ENCODE measurements at regions not wholly inside any gene's neighbourhood (a gene's known extent, or its start where the extent isn't known, plus 50 kb on each side); places are given as distances from the start of the nearest gene placed in this dataset.
A peak's percentile ranks its signal among the peaks of the same experiment; 100 is the strongest.
"Not testable (repeated sequence)": the region's sequence is repeated elsewhere in the genome, so short reads cannot be mapped to it uniquely, and the experiment has no call there.

GRCh38 chr20:26009402-26010223, 313.0 kb upstream of the ZNF337 start:
- intact Hi-C loops (cut with micrococcal nuclease); H3K9me3 Mint-ChIP-seq: not testable (repeated sequence)

GRCh38 chr20:26008026-26008425, 311.4 kb upstream of the ZNF337 start:
- H3K4me1 Mint-ChIP-seq; H3K36me3 Mint-ChIP-seq (ENCODE audit: low read depth); DNase-seq; H3K4me3 Mint-ChIP-seq; H3K27me3 Mint-ChIP-seq; H3K27ac Mint-ChIP-seq; intact Hi-C loops (cut with micrococcal nuclease); H3K9me3 Mint-ChIP-seq: not testable (repeated sequence)

More at GRCh38 chr20:26009402-26010223, 313.0 kb upstream of the ZNF337 start:
- H3K27me3 Mint-ChIP-seq; H3K4me1 Mint-ChIP-seq; H3K36me3 Mint-ChIP-seq (ENCODE audit: low read depth): not testable (repeated sequence)
- Mint-ChIP-seq H3K4me3 (peak overlapping the region; percentile 90), H3K27ac (peak overlapping the region; percentile 83)
- peak; percentile 86 for DNase-seq

- H3K4me1 Mint-ChIP-seq; intact Hi-C loops (cut with micrococcal nuclease); H3K9me3 Mint-ChIP-seq; H3K27ac Mint-ChIP-seq; H3K27me3 Mint-ChIP-seq; H3K36me3 Mint-ChIP-seq (ENCODE audit: low read depth); DNase-seq; H3K4me3 Mint-ChIP-seq: not testable (repeated sequence)
Measured at GRCh38 chr20:26006164-26006563, 309.5 kb upstream of the ZNF337 start.

- H3K36me3 Mint-ChIP-seq (ENCODE audit: low read depth); H3K4me3 Mint-ChIP-seq; H3K27ac Mint-ChIP-seq; DNase-seq; H3K27me3 Mint-ChIP-seq; intact Hi-C loops (cut with micrococcal nuclease); H3K9me3 Mint-ChIP-seq; H3K4me1 Mint-ChIP-seq: not testable (repeated sequence)
Measured at GRCh38 chr20:26003959-26004358, 307.3 kb upstream of the ZNF337 start.

- H3K4me3 Mint-ChIP-seq; DNase-seq; H3K9me3 Mint-ChIP-seq; H3K4me1 Mint-ChIP-seq; intact Hi-C loops (cut with micrococcal nuclease); H3K36me3 Mint-ChIP-seq (ENCODE audit: low read depth); H3K27me3 Mint-ChIP-seq; H3K27ac Mint-ChIP-seq: not testable (repeated sequence)
Measured at GRCh38 chr20:25997367-25998038, 300.9 kb upstream of the ZNF337 start.

- intact Hi-C loops (cut with micrococcal nuclease) = no loop called here
- no peak for DNase-seq
- H3K4me1 Mint-ChIP-seq = peaks cover 5% of the 10 kb centered on the region
- H3K36me3 Mint-ChIP-seq (ENCODE audit: low read depth) = no peaks in the 10 kb centered on the region
- no peak overlapping the region for H3K27ac Mint-ChIP-seq
- peaks cover 5% of the 10 kb centered on the region for H3K27me3 Mint-ChIP-seq
- H3K4me3 Mint-ChIP-seq = no peak overlapping the region
- no peaks in the 10 kb centered on the region for H3K9me3 Mint-ChIP-seq
Measured at GRCh38 chr20:25992146-25992545, 295.5 kb upstream of the ZNF337 start.

- no peaks in the 10 kb centered on the region for H3K9me3 Mint-ChIP-seq
- intact Hi-C loops (cut with micrococcal nuclease) = no loop called here
- peaks cover 3% of the 10 kb centered on the region for H3K4me1 Mint-ChIP-seq
- no peak for DNase-seq
- no peaks in the 10 kb centered on the region for H3K36me3 Mint-ChIP-seq (ENCODE audit: low read depth)
- H3K27ac Mint-ChIP-seq = no peak overlapping the region
- H3K4me3 Mint-ChIP-seq = no peak overlapping the region
- peaks cover 4% of the 10 kb centered on the region for H3K27me3 Mint-ChIP-seq
Measured at GRCh38 chr20:25991756-25992130, 295.1 kb upstream of the ZNF337 start.

- Mint-ChIP-seq H3K27ac (no peak overlapping the region), H3K4me3 (no peak overlapping the region), H3K27me3 (peaks cover 4% of the 10 kb centered on the region), H3K4me1 (peaks cover 3% of the 10 kb centered on the region), H3K9me3 (no peaks in the 10 kb centered on the region), H3K36me3 (ENCODE audit: low read depth) (no peaks in the 10 kb centered on the region)
- no peak for DNase-seq
- intact Hi-C loops (cut with micrococcal nuclease) = no loop called here
Measured at GRCh38 chr20:25991051-25991755, 294.6 kb upstream of the ZNF337 start.

- H3K9me3 Mint-ChIP-seq; intact Hi-C loops (cut with micrococcal nuclease); H3K27ac Mint-ChIP-seq; H3K36me3 Mint-ChIP-seq (ENCODE audit: low read depth); DNase-seq; H3K4me1 Mint-ChIP-seq; H3K27me3 Mint-ChIP-seq; H3K4me3 Mint-ChIP-seq: not testable (repeated sequence)
Measured at GRCh38 chr20:25989686-25990085, 293.0 kb upstream of the ZNF337 start.

GRCh38 chr20:25989196-25989595, 292.5 kb upstream of the ZNF337 start:
- no peak overlapping the region for H3K27ac Mint-ChIP-seq
- peaks cover 4% of the 10 kb centered on the region for H3K27me3 Mint-ChIP-seq

GRCh38 chr20:25987928-25988560, 291.4 kb upstream of the ZNF337 start:
- H3K27ac Mint-ChIP-seq; DNase-seq; H3K4me1 Mint-ChIP-seq; H3K27me3 Mint-ChIP-seq; intact Hi-C loops (cut with micrococcal nuclease); H3K36me3 Mint-ChIP-seq (ENCODE audit: low read depth); H3K9me3 Mint-ChIP-seq: not testable (repeated sequence)
- peak overlapping the region; percentile 78 for H3K4me3 Mint-ChIP-seq

More at GRCh38 chr20:25989196-25989595, 292.5 kb upstream of the ZNF337 start:
- H3K9me3 Mint-ChIP-seq = no peaks in the 10 kb centered on the region
- no peak overlapping the region for H3K4me3 Mint-ChIP-seq
- H3K4me1 Mint-ChIP-seq = peaks cover 3% of the 10 kb centered on the region
- H3K36me3 Mint-ChIP-seq (ENCODE audit: low read depth) = no peaks in the 10 kb centered on the region
- DNase-seq = no peak
- intact Hi-C loops (cut with micrococcal nuclease) = no loop called here

GRCh38 chr20:25987073-25987927, 290.6 kb upstream of the ZNF337 start:
- DNase-seq = peak; percentile 85
- Mint-ChIP-seq H3K4me1 (peaks cover 3% of the 10 kb centered on the region), H3K27me3 (peaks cover 2% of the 10 kb centered on the region), H3K9me3 (no peaks in the 10 kb centered on the region), H3K4me3 (peak overlapping the region; percentile 78), H3K27ac (no peak overlapping the region), H3K36me3 (ENCODE audit: low read depth) (no peaks in the 10 kb centered on the region)
- intact Hi-C loops (cut with micrococcal nuclease) = no loop called here

- peaks cover 3% of the 10 kb centered on the region for H3K4me1 Mint-ChIP-seq
- no peaks in the 10 kb centered on the region for H3K9me3 Mint-ChIP-seq
- intact Hi-C loops (cut with micrococcal nuclease) = no loop called here
- H3K36me3 Mint-ChIP-seq (ENCODE audit: low read depth) = peaks cover 1% of the 10 kb centered on the region
- peak overlapping the region; percentile 57 for H3K27ac Mint-ChIP-seq
- no peak for DNase-seq
- peaks cover 2% of the 10 kb centered on the region for H3K27me3 Mint-ChIP-seq
- H3K4me3 Mint-ChIP-seq = no peak overlapping the region
Measured at GRCh38 chr20:25985597-25985996, 288.9 kb upstream of the ZNF337 start.

Measured in activated CD4-positive, alpha-beta T cell treated with anti-CD3 and anti-CD28 coated beads, Interleukin-2, amount 10 ng/mL, durations not matched to agents 24 days and 14 days (primary cell).